OCI-LY7 (cell line): ENCODE measurements at regions not wholly inside any gene's neighbourhood (a gene's known extent, or its start where the extent isn't known, plus 50 kb on each side); places are given as distances from the start of the nearest gene placed in this dataset.

Experiments used
- CTCF ChIP-seq: fragments of 200-600 bp; sonication (generic); conservative IDR thresholded peaks from 2 replicates; pipeline ENCODE4 v1.5.1; 2014; ENCODE audit warnings: mild to moderate bottlenecking, antibody characterized with exemption, low read length, moderate library complexity, mixed read lengths
- EZH2phosphoT487 ChIP-seq: fragments of 200-600 bp; sonication (generic); IDR thresholded peaks from 2 replicates; pipeline ENCODE4 v1.6.1; 2018; ENCODE audit warnings: low read depth, borderline replicate concordance, mild to moderate bottlenecking, mixed run types, antibody characterized with exemption, low read length, moderate library complexity, mixed read lengths

- TF ChIP-seq CTCF (no peak), EZH2phosphoT487 (no peak)
These were observed 226.5 kb downstream of the MAFB start for GRCh38 chr20:40462566-40462965.
